ENCODE measurements at regions not wholly inside any gene's neighbourhood (a gene's known extent, or its start where the extent isn't known, plus 50 kb on each side); places are given as distances from the start of the nearest gene placed in this dataset.
"Not testable (repeated sequence)": the region's sequence is repeated elsewhere in the genome, so short reads cannot be mapped to it uniquely, and the experiment has no call there.

GRCh38 chr5:27855491-27855890, 817.1 kb upstream of the CDH9 start:
- no peak for TF ChIP-seq CTCF (IDR thresholded peaks at IDR 0.05)
- no peak overlapping the region for H3K4me3 ChIP-seq
- H3K27me3 ChIP-seq (replicated peaks; ENCODE audit: insufficient read depth) = no peaks in the 10 kb centered on the region
- H3K9me3 ChIP-seq = no peaks in the 10 kb centered on the region
- H3K27ac ChIP-seq = no peak overlapping the region
- no peaks in the 10 kb centered on the region for H3K36me3 ChIP-seq
- no peak for ATAC-seq (ENCODE audit: insufficient number of reproducible peaks, low FRiP score, low read depth)
- no peaks in the 10 kb centered on the region for H3K4me1 ChIP-seq (ENCODE audit: control insufficient read depth in 1 of 2, low read depth in 2 of 2)
- no peak for DNase-seq (ENCODE audit: low spot score)

- TF ChIP-seq CTCF (IDR thresholded peaks at IDR 0.05) = no peak
- no peaks in the 10 kb centered on the region for H3K36me3 ChIP-seq
- no peaks in the 10 kb centered on the region for H3K9me3 ChIP-seq
These were observed 816.0 kb upstream of the CDH9 start for GRCh38 chr5:27854243-27854852.

GRCh38 chr5:27845248-27845647, 806.9 kb upstream of the CDH9 start:
- H3K4me1 ChIP-seq (ENCODE audit: control insufficient read depth in 1 of 2, low read depth in 2 of 2) = no peaks in the 10 kb centered on the region
- no peak overlapping the region for H3K4me3 ChIP-seq
- H3K9me3 ChIP-seq = no peaks in the 10 kb centered on the region
- H3K27me3 ChIP-seq (replicated peaks; ENCODE audit: insufficient read depth) = no peaks in the 10 kb centered on the region
- ATAC-seq (ENCODE audit: insufficient number of reproducible peaks, low FRiP score, low read depth) = no peak
- no peaks in the 10 kb centered on the region for H3K36me3 ChIP-seq
- TF ChIP-seq CTCF (IDR thresholded peaks at IDR 0.05) = no peak
- no peak for DNase-seq (ENCODE audit: low spot score)
- H3K27ac ChIP-seq = no peak overlapping the region

More at GRCh38 chr5:27854243-27854852, 816.0 kb upstream of the CDH9 start:
- DNase-seq (ENCODE audit: low spot score) (no peak), ATAC-seq (ENCODE audit: insufficient number of reproducible peaks, low FRiP score, low read depth) (no peak)
- no peaks in the 10 kb centered on the region for H3K4me1 ChIP-seq (ENCODE audit: control insufficient read depth in 1 of 2, low read depth in 2 of 2)
- H3K4me3 ChIP-seq = no peak overlapping the region
- no peaks in the 10 kb centered on the region for H3K27me3 ChIP-seq (replicated peaks; ENCODE audit: insufficient read depth)
- no peak overlapping the region for H3K27ac ChIP-seq

GRCh38 chr5:27836704-27837103, 798.3 kb upstream of the CDH9 start:
- ATAC-seq (ENCODE audit: insufficient number of reproducible peaks, low FRiP score, low read depth) = not testable (repeated sequence)

GRCh38 chr5:27832886-27833285, 794.5 kb upstream of the CDH9 start:
- TF ChIP-seq CTCF (IDR thresholded peaks at IDR 0.05) = no peak
- Histone ChIP-seq H3K36me3 (no peaks in the 10 kb centered on the region), H3K27me3 (replicated peaks; ENCODE audit: insufficient read depth) (no peaks in the 10 kb centered on the region), H3K4me1 (ENCODE audit: control insufficient read depth in 1 of 2, low read depth in 2 of 2) (no peaks in the 10 kb centered on the region), H3K4me3 (no peak overlapping the region), H3K27ac (no peak overlapping the region), H3K9me3 (no peaks in the 10 kb centered on the region)
- ATAC-seq (ENCODE audit: insufficient number of reproducible peaks, low FRiP score, low read depth) = no peak
- no peak for DNase-seq (ENCODE audit: low spot score)

More at GRCh38 chr5:27836704-27837103, 798.3 kb upstream of the CDH9 start:
- not testable (repeated sequence) for H3K27ac ChIP-seq; H3K4me1 ChIP-seq (ENCODE audit: control insufficient read depth in 1 of 2, low read depth in 2 of 2); H3K36me3 ChIP-seq; DNase-seq (ENCODE audit: low spot score); H3K4me3 ChIP-seq; H3K9me3 ChIP-seq; H3K27me3 ChIP-seq (replicated peaks; ENCODE audit: insufficient read depth)

- H3K27ac ChIP-seq = no peak overlapping the region
- no peak for DNase-seq (ENCODE audit: low spot score)
- no peak for ATAC-seq (ENCODE audit: insufficient number of reproducible peaks, low FRiP score, low read depth)
- no peaks in the 10 kb centered on the region for H3K9me3 ChIP-seq
- H3K36me3 ChIP-seq = no peaks in the 10 kb centered on the region
- no peak for TF ChIP-seq CTCF (IDR thresholded peaks at IDR 0.05)
- no peaks in the 10 kb centered on the region for H3K4me1 ChIP-seq (ENCODE audit: control insufficient read depth in 1 of 2, low read depth in 2 of 2)
- H3K4me3 ChIP-seq = no peak overlapping the region
- no peaks in the 10 kb centered on the region for H3K27me3 ChIP-seq (replicated peaks; ENCODE audit: insufficient read depth)
These were observed 792.2 kb upstream of the CDH9 start for GRCh38 chr5:27830546-27830945.
